Heart left ventricle (tissue), 13 donors: ENCODE measurements at regions not wholly inside any gene's neighbourhood (a gene's known extent, or its start where the extent isn't known, plus 50 kb on each side); places are given as distances from the start of the nearest gene placed in this dataset.

Experiments
- CTCF ChIP-seq, 12 donors: fragments of 200-600 bp; sonication (generic) in 4 of 12; IDR thresholded peaks; one replicate each; pipeline versions ENCODE4 v1.5.0 to v1.8.0; 2018 to 2022; ENCODE audit warnings: antibody characterized with exemption in 12 of 12, mild to moderate bottlenecking in 5 of 12
- POLR2A ChIP-seq, 2 donors: fragments of 450-650 bp; IDR thresholded peaks; one replicate each; pipeline ENCODE4 v1.6.1; 2017; ENCODE audit warnings: antibody characterized with exemption in 2 of 2, mild to moderate bottlenecking in 2 of 2, moderate library complexity in 2 of 2
- donor health status: ischemic (EF 13 %, LVEDD 7.1; RV severe dilation, severe dysfunction).
- donor health status: DM: no; HTN: yes; CAD: no.
- donor health status: DM: no; HTN: no; CAD: no.
- donor health status: ischemic (EF 25% LVEDD 6.9; RV normal size, moderate dysfunction).
- donor health status: ischemic (EF 25% LVEDD 5.7; RV mildly dilated, moderate dysfunction).
- donor health status: ischemic (EF 35%, LVEDD 5.7; RV mildly dilated, moderate dysfunction).
- donor health status: nonischemic (EF 11% LVEDD 7.7; RV severe dilation, severe dysfunction).
- donor health status: DM: yes; HTN: yes; CAD: no.
- donor health status: PGD.
- donor health status: ischemic (EF 29% LVEDD 5.4; RV normal size, mild dysfunction).
- donor health status: nonischemic (EF 23%, LVEDD 6.1; RV moderate dilation, normal function).

- TF ChIP-seq POLR2A (IDR thresholded peaks at IDR 0.05): no peak
- no peak for TF ChIP-seq CTCF (IDR thresholded peaks at IDR 0.05)
These were observed 56.1 kb upstream of the APCDD1L start for GRCh38 chr20:58571356-58571692.
